ENCODE measurements at regions not wholly inside any gene's neighbourhood (a gene's known extent, or its start where the extent isn't known, plus 50 kb on each side); places are given as distances from the start of the nearest gene placed in this dataset.

- DNase-seq = no peak
- peaks cover 17% of the 10 kb centered on the region for H3K9me3 ChIP-seq (replicated peaks)
- H3K4me1 ChIP-seq = no peaks in the 10 kb centered on the region
- H3K4me3 ChIP-seq = no peak overlapping the region
- no peak for TF ChIP-seq CTCF (IDR thresholded peaks at IDR 0.05; ENCODE audit: borderline replicate concordance)
- intact Hi-C loops (cut with micrococcal nuclease) = no loop called here
- H3K27ac ChIP-seq (replicated peaks) = no peak overlapping the region
- no peaks in the 10 kb centered on the region for H3K27me3 ChIP-seq (ENCODE audit: low read depth)
- H3K36me3 ChIP-seq = no peaks in the 10 kb centered on the region
Observed at GRCh38 chr1:104718752-104719151, 969.1 kb downstream of the AMY1C start.

GRCh38 chr1:104720741-104721140 is 971.0 kb downstream of the AMY1C start:
- Histone ChIP-seq H3K27ac (replicated peaks) (no peak overlapping the region), H3K4me1 (no peaks in the 10 kb centered on the region), H3K9me3 (replicated peaks) (peaks cover 29% of the 10 kb centered on the region), H3K36me3 (no peaks in the 10 kb centered on the region), H3K27me3 (ENCODE audit: low read depth) (no peaks in the 10 kb centered on the region), H3K4me3 (no peak overlapping the region)
- intact Hi-C loops (cut with micrococcal nuclease) = no loop called here
- TF ChIP-seq CTCF (IDR thresholded peaks at IDR 0.05; ENCODE audit: borderline replicate concordance) = no peak
- no peak for DNase-seq

- H3K4me3 ChIP-seq = no peak overlapping the region
- peaks cover 32% of the 10 kb centered on the region for H3K9me3 ChIP-seq (replicated peaks)
- no peak for TF ChIP-seq CTCF (IDR thresholded peaks at IDR 0.05; ENCODE audit: borderline replicate concordance)
- H3K27me3 ChIP-seq (ENCODE audit: low read depth) = no peaks in the 10 kb centered on the region
- H3K27ac ChIP-seq (replicated peaks) = no peak overlapping the region
- no peaks in the 10 kb centered on the region for H3K4me1 ChIP-seq
- H3K36me3 ChIP-seq = no peaks in the 10 kb centered on the region
- intact Hi-C loops (cut with micrococcal nuclease) = no loop called here
- DNase-seq = no peak
Observed at GRCh38 chr1:104726917-104727316, 977.2 kb downstream of the AMY1C start.

- intact Hi-C loops (cut with micrococcal nuclease) = no loop called here
- Histone ChIP-seq H3K9me3 (replicated peaks) (peaks cover 10% of the 10 kb centered on the region), H3K27ac (replicated peaks) (no peak overlapping the region), H3K4me3 (no peak overlapping the region), H3K27me3 (ENCODE audit: low read depth) (no peaks in the 10 kb centered on the region), H3K36me3 (no peaks in the 10 kb centered on the region), H3K4me1 (no peaks in the 10 kb centered on the region)
- no peak for TF ChIP-seq CTCF (IDR thresholded peaks at IDR 0.05; ENCODE audit: borderline replicate concordance)
- no peak for DNase-seq
Observed at GRCh38 chr1:104733866-104734265, 984.2 kb downstream of the AMY1C start.

- intact Hi-C loops (cut with micrococcal nuclease) = no loop called here
- DNase-seq = no peak
- Histone ChIP-seq H3K27ac (replicated peaks) (no peak overlapping the region), H3K4me3 (no peak overlapping the region), H3K36me3 (no peaks in the 10 kb centered on the region), H3K4me1 (no peaks in the 10 kb centered on the region), H3K27me3 (ENCODE audit: low read depth) (no peaks in the 10 kb centered on the region), H3K9me3 (replicated peaks) (no peaks in the 10 kb centered on the region)
- TF ChIP-seq CTCF (IDR thresholded peaks at IDR 0.05; ENCODE audit: borderline replicate concordance) = no peak
Observed at GRCh38 chr1:104745875-104746274, 996.2 kb downstream of the AMY1C start.

- Histone ChIP-seq H3K9me3 (replicated peaks) (peaks cover 1% of the 10 kb centered on the region), H3K4me1 (no peaks in the 10 kb centered on the region), H3K27ac (replicated peaks) (no peak overlapping the region), H3K27me3 (ENCODE audit: low read depth) (no peaks in the 10 kb centered on the region), H3K4me3 (no peak overlapping the region), H3K36me3 (no peaks in the 10 kb centered on the region)
- intact Hi-C loops (cut with micrococcal nuclease) = no loop called here
- no peak for TF ChIP-seq CTCF (IDR thresholded peaks at IDR 0.05; ENCODE audit: borderline replicate concordance)
- no peak for DNase-seq
Observed at GRCh38 chr1:104746994-104747393, 997.3 kb downstream of the AMY1C start.

Data from left ventricle myocardium inferior (tissue), 1 donor.